HL-60 (cell line): ENCODE measurements at regions not wholly inside any gene's neighbourhood (a gene's known extent, or its start where the extent isn't known, plus 50 kb on each side); places are given as distances from the start of the nearest gene placed in this dataset.

Experiments
- DNase-seq, 2 experiments: peaks; one replicate each; pipeline ENCODE4 v3.0.0-alpha.2; 2010 to 2020; ENCODE audit warnings: low read depth in 1 of 2, low spot score in 1 of 2
- H3K27ac ChIP-seq: fragments of 250-450 bp; sonication (Bioruptor Pico); replicated peaks from 2 replicates; pipeline ENCODE4 v1.5.1; 2020; ENCODE audit warnings: mild to moderate bottlenecking, moderate library complexity
- H3K27me3 ChIP-seq: fragments of 250-450 bp; sonication (Bioruptor Pico); 2 replicates; pipeline ENCODE4 v1.5.1; 2021; ENCODE audit warnings: mild to moderate bottlenecking, moderate library complexity; ENCODE audit not compliant: insufficient read depth, poor library complexity, severe bottlenecking
- H3K4me3 ChIP-seq: replicated peaks from 2 replicates; pipeline ENCODE4 v1.5.1; 2011; ENCODE audit warnings: mild to moderate bottlenecking, control low read depth, low read length; ENCODE audit not compliant: insufficient read depth
- GABPA ChIP-seq: IDR thresholded peaks from 2 replicates; pipeline ENCODE4 v1.6.1; 2012; ENCODE audit warnings: low read depth
- POLR2AphosphoS5 ChIP-seq: IDR thresholded peaks from 2 replicates; pipeline ENCODE4 v1.6.1; 2012; ENCODE audit warnings: low read depth
- SPI1 ChIP-seq: IDR thresholded peaks from 2 replicates; pipeline ENCODE4 v1.6.1; 2012; ENCODE audit warnings: low read depth, mild to moderate bottlenecking, borderline replicate concordance
- TF ChIP-seq, protein P1 (sequence below): IDR thresholded peaks from one replicate; pipeline ENCODE4 v1.5.1; 2011; ENCODE audit warnings: low read length, control low read depth, inconsistent platforms; ENCODE audit not compliant: insufficient read depth
- TF ChIP-seq, protein P2 (sequence below): IDR thresholded peaks from 2 replicates; pipeline ENCODE4 v1.6.1; 2012; ENCODE audit warnings: low read depth; ENCODE audit not compliant: insufficient replicate concordance

DNA sequence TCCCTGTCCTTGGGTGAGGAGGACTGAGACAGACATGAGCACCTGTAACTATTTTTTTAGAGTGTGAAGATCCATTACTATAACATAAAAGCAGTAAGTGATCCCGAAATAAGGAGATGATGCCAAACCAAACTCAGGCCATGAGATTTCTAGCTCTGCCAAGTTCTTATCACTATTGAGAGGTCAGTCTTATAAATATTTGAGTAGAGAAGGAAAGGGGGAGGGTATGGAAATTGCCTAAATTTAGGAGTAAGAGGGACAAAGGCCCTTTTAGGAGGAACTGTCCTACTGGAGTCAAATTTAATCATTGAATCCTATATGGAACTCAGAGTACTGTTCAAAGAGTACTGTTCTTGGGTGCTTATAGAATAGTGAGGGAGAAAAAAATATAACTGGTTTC is 326.9 kb upstream of the NAALADL2 start:
- H3K27ac ChIP-seq: no peak overlapping the region
- no peak overlapping the region for H3K4me3 ChIP-seq
- DNase-seq: no peak
- TF ChIP-seq POLR2AphosphoS5 (no peak), GABPA (no peak)
- H3K27me3 ChIP-seq: no peaks in the 10 kb centered on the region

DNA sequence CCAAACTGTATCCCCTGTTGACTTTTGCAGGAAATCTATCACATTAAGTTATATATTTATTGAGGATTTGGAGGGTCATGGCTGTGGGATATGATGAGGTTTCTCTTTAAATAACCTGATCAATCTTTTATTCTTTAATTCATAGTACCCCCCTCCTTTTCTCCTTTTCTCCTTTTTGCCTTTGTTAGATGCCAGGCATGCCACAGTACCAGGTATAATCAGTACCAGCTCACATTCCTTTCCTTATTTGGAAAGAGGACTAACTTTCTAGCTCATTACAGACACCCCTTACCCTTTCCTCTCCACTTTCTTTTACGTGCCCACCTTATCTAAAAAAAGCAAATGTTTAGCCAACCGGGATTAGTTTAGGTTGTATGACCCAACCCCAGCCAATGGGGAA is 326.4 kb upstream of the NAALADL2 start:
- H3K27me3 ChIP-seq: no peaks in the 10 kb centered on the region
- no peak overlapping the region for H3K27ac ChIP-seq
- no peak for DNase-seq
- TF ChIP-seq GABPA (no peak), POLR2AphosphoS5 (no peak), SPI1 (no peak)
- TF ChIP-seq, protein P1, sequence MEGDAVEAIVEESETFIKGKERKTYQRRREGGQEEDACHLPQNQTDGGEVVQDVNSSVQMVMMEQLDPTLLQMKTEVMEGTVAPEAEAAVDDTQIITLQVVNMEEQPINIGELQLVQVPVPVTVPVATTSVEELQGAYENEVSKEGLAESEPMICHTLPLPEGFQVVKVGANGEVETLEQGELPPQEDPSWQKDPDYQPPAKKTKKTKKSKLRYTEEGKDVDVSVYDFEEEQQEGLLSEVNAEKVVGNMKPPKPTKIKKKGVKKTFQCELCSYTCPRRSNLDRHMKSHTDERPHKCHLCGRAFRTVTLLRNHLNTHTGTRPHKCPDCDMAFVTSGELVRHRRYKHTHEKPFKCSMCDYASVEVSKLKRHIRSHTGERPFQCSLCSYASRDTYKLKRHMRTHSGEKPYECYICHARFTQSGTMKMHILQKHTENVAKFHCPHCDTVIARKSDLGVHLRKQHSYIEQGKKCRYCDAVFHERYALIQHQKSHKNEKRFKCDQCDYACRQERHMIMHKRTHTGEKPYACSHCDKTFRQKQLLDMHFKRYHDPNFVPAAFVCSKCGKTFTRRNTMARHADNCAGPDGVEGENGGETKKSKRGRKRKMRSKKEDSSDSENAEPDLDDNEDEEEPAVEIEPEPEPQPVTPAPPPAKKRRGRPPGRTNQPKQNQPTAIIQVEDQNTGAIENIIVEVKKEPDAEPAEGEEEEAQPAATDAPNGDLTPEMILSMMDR: no peak
- TF ChIP-seq, protein P2, sequence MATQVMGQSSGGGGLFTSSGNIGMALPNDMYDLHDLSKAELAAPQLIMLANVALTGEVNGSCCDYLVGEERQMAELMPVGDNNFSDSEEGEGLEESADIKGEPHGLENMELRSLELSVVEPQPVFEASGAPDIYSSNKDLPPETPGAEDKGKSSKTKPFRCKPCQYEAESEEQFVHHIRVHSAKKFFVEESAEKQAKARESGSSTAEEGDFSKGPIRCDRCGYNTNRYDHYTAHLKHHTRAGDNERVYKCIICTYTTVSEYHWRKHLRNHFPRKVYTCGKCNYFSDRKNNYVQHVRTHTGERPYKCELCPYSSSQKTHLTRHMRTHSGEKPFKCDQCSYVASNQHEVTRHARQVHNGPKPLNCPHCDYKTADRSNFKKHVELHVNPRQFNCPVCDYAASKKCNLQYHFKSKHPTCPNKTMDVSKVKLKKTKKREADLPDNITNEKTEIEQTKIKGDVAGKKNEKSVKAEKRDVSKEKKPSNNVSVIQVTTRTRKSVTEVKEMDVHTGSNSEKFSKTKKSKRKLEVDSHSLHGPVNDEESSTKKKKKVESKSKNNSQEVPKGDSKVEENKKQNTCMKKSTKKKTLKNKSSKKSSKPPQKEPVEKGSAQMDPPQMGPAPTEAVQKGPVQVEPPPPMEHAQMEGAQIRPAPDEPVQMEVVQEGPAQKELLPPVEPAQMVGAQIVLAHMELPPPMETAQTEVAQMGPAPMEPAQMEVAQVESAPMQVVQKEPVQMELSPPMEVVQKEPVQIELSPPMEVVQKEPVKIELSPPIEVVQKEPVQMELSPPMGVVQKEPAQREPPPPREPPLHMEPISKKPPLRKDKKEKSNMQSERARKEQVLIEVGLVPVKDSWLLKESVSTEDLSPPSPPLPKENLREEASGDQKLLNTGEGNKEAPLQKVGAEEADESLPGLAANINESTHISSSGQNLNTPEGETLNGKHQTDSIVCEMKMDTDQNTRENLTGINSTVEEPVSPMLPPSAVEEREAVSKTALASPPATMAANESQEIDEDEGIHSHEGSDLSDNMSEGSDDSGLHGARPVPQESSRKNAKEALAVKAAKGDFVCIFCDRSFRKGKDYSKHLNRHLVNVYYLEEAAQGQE: no peak
- H3K4me3 ChIP-seq: no peak overlapping the region

DNA sequence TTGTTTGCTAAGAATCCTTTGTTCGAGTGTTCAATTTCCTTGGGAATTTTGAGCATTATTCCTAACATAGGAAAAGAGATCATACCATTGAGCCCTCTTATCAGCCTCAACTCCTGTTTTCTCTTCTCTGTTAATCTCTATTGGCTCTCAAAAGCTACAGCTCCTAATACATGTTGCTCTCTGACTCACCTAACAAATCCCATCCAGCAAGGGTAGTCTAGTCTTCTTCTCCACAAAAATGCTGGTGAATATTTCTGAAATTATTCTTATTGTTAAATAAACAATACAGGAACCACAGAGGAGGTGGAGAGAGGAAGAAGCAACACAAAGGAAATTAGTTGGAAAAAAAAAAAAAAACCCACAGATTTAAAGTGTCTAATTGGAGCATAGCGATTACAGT is 325.8 kb upstream of the NAALADL2 start:
- TF ChIP-seq, protein P2: no peak
- TF ChIP-seq SPI1 (no peak), POLR2AphosphoS5 (no peak), GABPA (no peak)
- TF ChIP-seq, protein P1: no peak
- H3K27me3 ChIP-seq: no peaks in the 10 kb centered on the region
- no peak overlapping the region for H3K27ac ChIP-seq
- H3K4me3 ChIP-seq: no peak overlapping the region
- DNase-seq: no peak

DNA sequence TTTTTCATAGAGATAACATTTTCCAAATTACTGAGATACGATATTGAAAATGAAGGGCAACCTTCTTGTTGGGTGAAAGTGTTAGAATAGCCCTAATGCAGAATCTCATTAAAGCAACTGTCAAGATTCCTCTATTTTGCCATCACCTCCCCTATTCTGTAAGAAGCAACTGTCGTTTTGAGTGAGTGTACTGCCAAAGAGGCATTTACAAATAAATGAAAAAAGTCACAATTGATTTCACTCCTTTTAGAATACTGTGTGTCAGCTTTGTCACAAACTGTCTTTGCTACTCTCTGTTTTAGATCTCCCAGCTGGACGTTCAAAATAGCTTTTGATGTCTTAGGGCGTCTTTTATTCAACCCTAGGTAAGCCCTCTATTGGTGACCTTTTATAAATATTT is 322.8 kb upstream of the NAALADL2 start:
- Histone ChIP-seq H3K27ac (no peak overlapping the region), H3K4me3 (no peak overlapping the region), H3K27me3 (no peaks in the 10 kb centered on the region)
- no peak for DNase-seq
- TF ChIP-seq POLR2AphosphoS5: no peak

DNA sequence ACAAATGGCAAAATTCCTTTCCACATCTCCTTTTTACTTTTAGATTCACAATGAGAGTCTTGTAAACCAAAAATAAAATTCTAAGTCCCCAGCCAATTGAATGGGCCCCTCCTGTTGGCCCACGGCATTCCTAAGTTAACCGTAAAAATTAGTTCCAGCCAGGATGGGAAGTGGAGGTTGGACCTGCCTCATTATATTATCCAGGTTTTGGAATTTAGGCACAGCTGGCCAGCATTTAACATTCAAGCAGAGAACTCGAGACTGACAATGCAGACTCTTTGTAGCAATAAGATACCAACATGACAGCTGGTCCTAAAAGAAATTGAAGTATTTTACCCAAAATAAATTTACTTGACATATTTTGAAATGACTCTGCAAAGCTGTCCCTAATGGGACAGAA is 321.0 kb upstream of the NAALADL2 start:
- H3K27me3 ChIP-seq: no peaks in the 10 kb centered on the region
- no peak overlapping the region for H3K4me3 ChIP-seq
- no peak for DNase-seq
- TF ChIP-seq POLR2AphosphoS5: no peak
- TF ChIP-seq, protein P2: no peak
- TF ChIP-seq GABPA: no peak
- TF ChIP-seq, protein P1: no peak
- no peak for TF ChIP-seq SPI1
- H3K27ac ChIP-seq: no peak overlapping the region
